ENCODE measurements at regions not wholly inside any gene's neighbourhood (a gene's known extent, or its start where the extent isn't known, plus 50 kb on each side); places are given as distances from the start of the nearest gene placed in this dataset.

DNA sequence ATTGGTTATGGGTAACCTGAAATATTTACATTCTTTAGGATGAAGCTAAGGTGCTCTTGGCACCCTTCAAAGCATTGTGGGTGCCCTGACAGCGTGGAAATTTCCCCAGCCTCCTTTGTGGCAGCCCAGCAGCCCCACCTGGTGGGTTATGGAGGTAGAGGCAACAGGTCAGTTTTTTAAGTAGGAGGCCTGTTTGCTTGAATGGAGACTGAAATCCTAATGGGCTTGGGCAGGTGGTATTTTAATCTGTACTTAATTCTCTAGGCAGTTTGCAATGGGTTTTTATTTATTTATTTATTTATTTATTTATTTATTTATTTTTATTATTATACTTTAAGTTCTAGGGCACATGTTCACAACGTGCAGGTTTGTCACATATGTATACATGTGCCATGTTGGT lies 139.4 kb downstream of the EPC1 start:
- TF ChIP-seq BHLHE40 (IDR thresholded peaks at IDR 0.05; ENCODE audit: borderline replicate concordance) (no peak), HDGF (IDR thresholded peaks at IDR 0.05; ENCODE audit: borderline replicate concordance) (no peak), CTBP1 (IDR thresholded peaks at IDR 0.05; ENCODE audit: borderline replicate concordance) (no peak), FOXA1 (IDR thresholded peaks at IDR 0.05) (no peak), ARNT (IDR thresholded peaks at IDR 0.05) (no peak), SUZ12 (IDR thresholded peaks at IDR 0.05) (no peak), ZNF384 (IDR thresholded peaks at IDR 0.05) (no peak), LEF1 (IDR thresholded peaks at IDR 0.05; ENCODE audit: borderline replicate concordance) (no peak), SP1 (IDR thresholded peaks at IDR 0.05) (no peak)
- TF ChIP-seq, protein P1, sequence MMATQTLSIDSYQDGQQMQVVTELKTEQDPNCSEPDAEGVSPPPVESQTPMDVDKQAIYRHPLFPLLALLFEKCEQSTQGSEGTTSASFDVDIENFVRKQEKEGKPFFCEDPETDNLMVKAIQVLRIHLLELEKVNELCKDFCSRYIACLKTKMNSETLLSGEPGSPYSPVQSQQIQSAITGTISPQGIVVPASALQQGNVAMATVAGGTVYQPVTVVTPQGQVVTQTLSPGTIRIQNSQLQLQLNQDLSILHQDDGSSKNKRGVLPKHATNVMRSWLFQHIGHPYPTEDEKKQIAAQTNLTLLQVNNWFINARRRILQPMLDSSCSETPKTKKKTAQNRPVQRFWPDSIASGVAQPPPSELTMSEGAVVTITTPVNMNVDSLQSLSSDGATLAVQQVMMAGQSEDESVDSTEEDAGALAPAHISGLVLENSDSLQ (IDR thresholded peaks at IDR 0.05): no peak
